ENCODE measurements at regions not wholly inside any gene's neighbourhood (a gene's known extent, or its start where the extent isn't known, plus 50 kb on each side); places are given as distances from the start of the nearest gene placed in this dataset.

- TF ChIP-seq CTCF (IDR thresholded peaks at IDR 0.05; ENCODE audit: low read length) (no peak), EZH2 (IDR thresholded peaks at IDR 0.05; ENCODE audit: borderline replicate concordance, low read length) (no peak)
Observed at GRCh38 chr3:74027121-74027520, 402.4 kb upstream of the PDZRN3 start.
